ENCODE measurements at regions not wholly inside any gene's neighbourhood (a gene's known extent, or its start where the extent isn't known, plus 50 kb on each side); places are given as distances from the start of the nearest gene placed in this dataset.

- no peak for TF ChIP-seq CTCF (IDR thresholded peaks at IDR 0.05; ENCODE audit: insufficient read depth, low read length)
- H3K4me3 ChIP-seq (ENCODE audit: low read depth, low read length), result no peak overlapping the region
- no peak for DNase-seq (ENCODE audit: low read depth)
These were observed 679.7 kb upstream of the RAB6C start for GRCh38 chr2:129299756-129300155.

GRCh38 chr2:129300456-129300855, 679.0 kb upstream of the RAB6C start:
- TF ChIP-seq CTCF (IDR thresholded peaks at IDR 0.05; ENCODE audit: insufficient read depth, low read length), result no peak
- DNase-seq (ENCODE audit: low read depth), result no peak
- no peak overlapping the region for H3K4me3 ChIP-seq (ENCODE audit: low read depth, low read length)

GRCh38 chr2:129301431-129301913, 678.0 kb upstream of the RAB6C start:
- no peak overlapping the region for H3K4me3 ChIP-seq (ENCODE audit: low read depth, low read length)
- no peak for TF ChIP-seq CTCF (IDR thresholded peaks at IDR 0.05; ENCODE audit: insufficient read depth, low read length)
- no peak for DNase-seq (ENCODE audit: low read depth)

- H3K4me3 ChIP-seq (ENCODE audit: low read depth, low read length), result no peak overlapping the region
- DNase-seq (ENCODE audit: low read depth), result no peak
- no peak for TF ChIP-seq CTCF (IDR thresholded peaks at IDR 0.05; ENCODE audit: insufficient read depth, low read length)
These were observed 677.4 kb upstream of the RAB6C start for GRCh38 chr2:129302106-129302505.

GRCh38 chr2:129302561-129303183, 676.8 kb upstream of the RAB6C start:
- no peak overlapping the region for H3K4me3 ChIP-seq (ENCODE audit: low read depth, low read length)
- TF ChIP-seq CTCF (IDR thresholded peaks at IDR 0.05; ENCODE audit: insufficient read depth, low read length), result no peak
- no peak for DNase-seq (ENCODE audit: low read depth)

- H3K4me3 ChIP-seq (ENCODE audit: low read depth, low read length), result no peak overlapping the region
- DNase-seq (ENCODE audit: low read depth), result no peak
- TF ChIP-seq CTCF (IDR thresholded peaks at IDR 0.05; ENCODE audit: insufficient read depth, low read length), result no peak
These were observed 665.3 kb upstream of the RAB6C start for GRCh38 chr2:129314120-129314519.

All from fibroblast of the aortic adventitia (primary cell).